MM.1S (cell line): ENCODE measurements at regions not wholly inside any gene's neighbourhood (a gene's known extent, or its start where the extent isn't known, plus 50 kb on each side); places are given as distances from the start of the nearest gene placed in this dataset.
"Not testable (repeated sequence)": the region's sequence is repeated elsewhere in the genome, so short reads cannot be mapped to it uniquely, and the experiment has no call there.

Experiments
- DNase-seq: peaks from one replicate; pipeline ENCODE4 v3.0.0-alpha.2; 2015
- H2AFZ ChIP-seq: fragments of 300-600 bp; sonication (generic); 2 replicates; pipeline ENCODE4 v1.6.0; 2016; ENCODE audit warnings: antibody characterized with exemption, low read length
- H3F3A ChIP-seq: fragments of 300-600 bp; sonication (generic); 2 replicates; pipeline ENCODE4 v1.6.1; 2016; ENCODE audit warnings: mild to moderate bottlenecking, antibody characterized with exemption, low read length, moderate library complexity, mixed read lengths; ENCODE audit not compliant: insufficient read depth
- H3K27ac ChIP-seq: fragments of 300-600 bp; sonication (generic); 2 replicates; pipeline ENCODE4 v1.5.1; 2016; ENCODE audit warnings: mild to moderate bottlenecking, low read length
- H3K27me3 ChIP-seq: fragments of 300-600 bp; sonication (generic); replicated peaks from 2 replicates; pipeline ENCODE4 v1.6.0; 2016; ENCODE audit warnings: low read length; ENCODE audit not compliant: insufficient read depth
- H3K36me3 ChIP-seq: fragments of 300-600 bp; sonication (generic); replicated peaks from 2 replicates; pipeline ENCODE4 v1.6.1; 2016; ENCODE audit warnings: mild to moderate bottlenecking, low read length, mixed read lengths; ENCODE audit not compliant: insufficient read depth
- H3K4me1 ChIP-seq: fragments of 300-600 bp; sonication (generic); 2 replicates; pipeline ENCODE4 v1.6.1; 2016; ENCODE audit warnings: low read length, mixed read lengths
- H3K4me2 ChIP-seq: fragments of 300-600 bp; sonication (generic); 2 replicates; pipeline ENCODE4 v1.6.0; 2016; ENCODE audit warnings: low read depth, low read length
- H3K4me3 ChIP-seq: fragments of 300-600 bp; sonication (generic); 2 replicates; pipeline ENCODE4 v1.5.1; 2016; ENCODE audit warnings: low read length, mixed read lengths
- H3K79me2 ChIP-seq: fragments of 300-600 bp; sonication (generic); 2 replicates; pipeline ENCODE4 v1.6.1; 2016; ENCODE audit warnings: mixed run types, low read length, mixed read lengths
- H3K9ac ChIP-seq: fragments of 300-600 bp; sonication (generic); 2 replicates; pipeline ENCODE4 v1.6.1; 2016; ENCODE audit warnings: low read length, mixed read lengths
- H3K9me2 ChIP-seq: fragments of 300-600 bp; sonication (generic); replicated peaks from 2 replicates; pipeline ENCODE4 v1.6.1; 2016; ENCODE audit warnings: mild to moderate bottlenecking, low read length, mixed read lengths; ENCODE audit not compliant: insufficient read depth
- H3K9me3 ChIP-seq: fragments of 300-600 bp; sonication (generic); replicated peaks from 2 replicates; pipeline ENCODE4 v1.6.1; 2016; ENCODE audit warnings: mild to moderate bottlenecking, low read length, mixed read lengths; ENCODE audit not compliant: insufficient read depth
- H4K20me1 ChIP-seq: fragments of 300-600 bp; sonication (generic); 2 replicates; pipeline ENCODE4 v1.6.1; 2016; ENCODE audit warnings: mild to moderate bottlenecking, low read length, moderate library complexity, mixed read lengths; ENCODE audit not compliant: insufficient read depth
- CTCF ChIP-seq: fragments of 300-600 bp; sonication (generic); IDR thresholded peaks from 2 replicates; pipeline ENCODE4 v1.5.1; 2016; ENCODE audit warnings: antibody characterized with exemption, low read length, mixed read lengths
- EZH2 ChIP-seq: fragments of 300-600 bp; sonication (generic); optimal IDR thresholded peaks from 2 replicates; pipeline ENCODE3; 2017; ENCODE audit warnings: low read depth, mild to moderate bottlenecking, antibody characterized with exemption, low read length, mixed read lengths
- EZH2phosphoT487 ChIP-seq: fragments of 300-600 bp; sonication (generic); IDR thresholded peaks from 2 replicates; pipeline ENCODE4 v1.6.1; 2018; ENCODE audit warnings: antibody characterized with exemption, low read length

DNA sequence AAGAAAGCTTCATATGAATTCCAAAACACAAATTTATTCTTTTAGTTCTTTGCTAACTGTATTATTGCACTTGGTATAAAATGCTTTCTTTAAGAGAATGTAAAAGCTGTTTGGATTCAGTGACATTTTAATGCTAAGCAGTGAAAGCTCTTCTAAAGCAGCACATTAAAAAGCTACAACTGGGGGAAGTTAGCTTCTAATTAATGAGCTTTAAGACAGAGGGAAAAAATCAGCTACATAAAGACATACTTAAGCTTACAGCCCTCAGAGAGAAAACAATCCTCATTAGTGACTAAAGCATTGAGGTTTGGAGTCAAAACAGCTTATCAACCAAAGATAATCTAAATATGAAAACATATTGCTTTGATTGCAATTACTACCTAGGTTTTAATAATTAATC is 1222.2 kb upstream of the SPRY2 start:
- Histone ChIP-seq H3K27ac (no peak overlapping the region), H3K4me1 (no peaks in the 10 kb centered on the region), H2AFZ (no peak overlapping the region), H3K9ac (no peak overlapping the region), H3K79me2 (no peaks in the 10 kb centered on the region), H3K4me3 (no peak overlapping the region), H4K20me1 (no peaks in the 10 kb centered on the region), H3K4me2 (no peak overlapping the region), H3K9me2 (no peaks in the 10 kb centered on the region), H3F3A (no peaks in the 10 kb centered on the region), H3K9me3 (no peaks in the 10 kb centered on the region), H3K36me3 (no peaks in the 10 kb centered on the region), H3K27me3 (no peaks in the 10 kb centered on the region)
- no peak for DNase-seq
- TF ChIP-seq CTCF, result no peak
- TF ChIP-seq EZH2phosphoT487, result no peak
- TF ChIP-seq EZH2, result no peak

GRCh38 chr13:81562598-81562997 is 1221.7 kb upstream of the SPRY2 start:
- Histone ChIP-seq H3K4me2 (no peak overlapping the region), H3K79me2 (no peaks in the 10 kb centered on the region), H2AFZ (no peak overlapping the region), H3K27me3 (no peaks in the 10 kb centered on the region), H3F3A (no peaks in the 10 kb centered on the region), H3K9ac (no peak overlapping the region), H3K4me1 (no peaks in the 10 kb centered on the region), H3K36me3 (no peaks in the 10 kb centered on the region), H4K20me1 (no peaks in the 10 kb centered on the region), H3K4me3 (no peak overlapping the region), H3K9me3 (no peaks in the 10 kb centered on the region), H3K9me2 (no peaks in the 10 kb centered on the region), H3K27ac (no peak overlapping the region)
- TF ChIP-seq EZH2phosphoT487 (no peak), CTCF (no peak), EZH2 (no peak)
- no peak for DNase-seq

- no peak overlapping the region for H3K9ac ChIP-seq
- no peak overlapping the region for H2AFZ ChIP-seq
- no peaks in the 10 kb centered on the region for H4K20me1 ChIP-seq
- TF ChIP-seq CTCF (no peak), EZH2phosphoT487 (no peak), EZH2 (no peak)
- H3K9me3 ChIP-seq, result no peaks in the 10 kb centered on the region
- H3K4me3 ChIP-seq, result no peak overlapping the region
- no peaks in the 10 kb centered on the region for H3K27me3 ChIP-seq
- no peak for DNase-seq
- no peaks in the 10 kb centered on the region for H3K36me3 ChIP-seq
- H3K9me2 ChIP-seq, result no peaks in the 10 kb centered on the region
- no peaks in the 10 kb centered on the region for H3F3A ChIP-seq
- no peak overlapping the region for H3K4me2 ChIP-seq
- no peaks in the 10 kb centered on the region for H3K4me1 ChIP-seq
- H3K79me2 ChIP-seq, result no peaks in the 10 kb centered on the region
- no peak overlapping the region for H3K27ac ChIP-seq
Measured at GRCh38 chr13:81551036-81551435, 1210.1 kb upstream of the SPRY2 start.

DNA sequence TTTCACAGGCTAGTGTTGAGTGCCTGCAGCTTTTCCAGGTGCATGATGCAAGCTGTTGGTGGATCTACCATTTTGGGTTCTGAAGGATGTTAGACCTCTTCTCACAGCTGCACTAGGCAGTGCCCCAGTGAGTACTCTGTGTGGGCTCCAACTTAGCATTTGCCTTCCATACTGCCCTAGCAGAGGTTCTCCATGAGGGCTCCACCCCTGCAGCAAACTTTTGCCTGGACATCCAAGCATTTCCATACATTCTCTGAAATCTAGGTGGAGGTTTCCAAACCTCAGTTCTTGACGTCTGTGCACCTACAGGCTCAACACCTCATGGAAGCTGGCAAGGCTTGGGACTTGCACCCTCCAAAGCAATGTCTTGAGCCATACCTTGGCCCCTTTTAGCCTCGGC is 1205.4 kb upstream of the SPRY2 start:
- H3K4me1 ChIP-seq, H3K9ac ChIP-seq, H3F3A ChIP-seq, H4K20me1 ChIP-seq, H3K79me2 ChIP-seq, H3K9me3 ChIP-seq, DNase-seq, H3K4me3 ChIP-seq, H3K4me2 ChIP-seq, H3K27me3 ChIP-seq, H3K36me3 ChIP-seq, H2AFZ ChIP-seq, H3K27ac ChIP-seq, H3K9me2 ChIP-seq: not testable (repeated sequence)
